ENCODE measurements at regions not wholly inside any gene's neighbourhood (a gene's known extent, or its start where the extent isn't known, plus 50 kb on each side); places are given as distances from the start of the nearest gene placed in this dataset.
"Not testable (repeated sequence)": the region's sequence is repeated elsewhere in the genome, so short reads cannot be mapped to it uniquely, and the experiment has no call there.

DNA sequence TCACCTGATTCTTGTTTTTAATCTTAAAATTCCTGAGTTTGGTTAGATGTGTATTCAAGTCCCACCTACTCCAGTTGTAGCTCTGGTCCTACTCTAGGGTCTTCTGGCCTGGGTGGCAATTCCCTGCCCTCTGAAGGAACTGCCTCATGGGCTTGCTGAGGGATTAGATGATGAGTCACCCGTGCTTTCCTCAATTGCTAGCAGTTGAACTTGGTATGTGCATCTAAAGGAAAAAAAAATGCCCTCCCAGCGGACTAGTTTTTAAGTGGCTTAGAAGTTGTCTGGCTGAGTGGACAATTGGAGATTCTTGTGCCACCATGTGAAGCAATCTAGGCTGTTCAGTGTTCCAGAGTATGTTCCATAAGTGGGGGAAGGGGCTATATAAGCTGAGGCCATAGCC is 127.0 kb downstream of the CCNG2 start:
- H3K4me3 ChIP-seq = no peak overlapping the region
- no peak for DNase-seq
- TF ChIP-seq POLR2AphosphoS5 (IDR thresholded peaks at IDR 0.05) = no peak
- no peaks in the 10 kb centered on the region for H3K27me3 ChIP-seq (replicated peaks in 1 of 7)
- H3K9me3 ChIP-seq = peaks cover 0 to 4% (median 0%) of the 10 kb centered on the region in 8 donors
- H3K4me1 ChIP-seq = no peaks in the 10 kb centered on the region
- H3K36me3 ChIP-seq = no peaks in the 10 kb centered on the region
- intact Hi-C loops (cut with DNase I; ENCODE audit: low total_unique reads) = no loop called here
- no peak overlapping the region for H3K27ac ChIP-seq
- WGBS, 5 donors = 0 to 78% (median 65%) methylated on average over 2 of the region's 2 CpGs

DNA sequence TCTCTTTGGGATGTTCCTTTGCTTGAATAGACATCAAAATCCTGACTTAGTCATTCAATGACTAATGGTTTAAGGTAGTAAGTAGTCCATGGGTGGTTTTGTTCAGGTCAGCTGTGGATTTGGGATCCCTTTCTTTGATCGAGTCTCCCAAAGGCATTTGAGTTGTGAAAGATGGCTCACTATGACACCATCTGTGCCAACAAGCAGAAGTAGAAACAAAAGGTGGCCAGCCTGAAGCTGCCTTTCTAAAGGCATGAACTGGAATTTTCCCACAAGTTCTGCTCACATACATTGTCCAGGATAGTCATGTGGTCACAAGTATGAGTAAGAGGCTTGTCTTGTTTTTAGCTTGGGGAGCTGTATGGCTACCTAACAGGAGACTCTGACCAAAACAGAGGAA is 129.9 kb downstream of the CCNG2 start:
- Histone ChIP-seq H3K4me3 (no peak overlapping the region), H3K36me3 (no peaks in the 10 kb centered on the region), H3K27ac (no peak overlapping the region), H3K27me3 (replicated peaks in 1 of 7) (no peaks in the 10 kb centered on the region), H3K4me1 (no peaks in the 10 kb centered on the region), H3K9me3 (no peaks in the 10 kb centered on the region)
- DNase-seq = no peak
- intact Hi-C loops (cut with DNase I; ENCODE audit: low total_unique reads) = no loop called here
- 90 to 100% (median 96%) methylated on average over 1 of the region's 1 CpG for WGBS, 5 donors
- no peak for TF ChIP-seq POLR2AphosphoS5 (IDR thresholded peaks at IDR 0.05)
- TF ChIP-seq, protein P1, sequence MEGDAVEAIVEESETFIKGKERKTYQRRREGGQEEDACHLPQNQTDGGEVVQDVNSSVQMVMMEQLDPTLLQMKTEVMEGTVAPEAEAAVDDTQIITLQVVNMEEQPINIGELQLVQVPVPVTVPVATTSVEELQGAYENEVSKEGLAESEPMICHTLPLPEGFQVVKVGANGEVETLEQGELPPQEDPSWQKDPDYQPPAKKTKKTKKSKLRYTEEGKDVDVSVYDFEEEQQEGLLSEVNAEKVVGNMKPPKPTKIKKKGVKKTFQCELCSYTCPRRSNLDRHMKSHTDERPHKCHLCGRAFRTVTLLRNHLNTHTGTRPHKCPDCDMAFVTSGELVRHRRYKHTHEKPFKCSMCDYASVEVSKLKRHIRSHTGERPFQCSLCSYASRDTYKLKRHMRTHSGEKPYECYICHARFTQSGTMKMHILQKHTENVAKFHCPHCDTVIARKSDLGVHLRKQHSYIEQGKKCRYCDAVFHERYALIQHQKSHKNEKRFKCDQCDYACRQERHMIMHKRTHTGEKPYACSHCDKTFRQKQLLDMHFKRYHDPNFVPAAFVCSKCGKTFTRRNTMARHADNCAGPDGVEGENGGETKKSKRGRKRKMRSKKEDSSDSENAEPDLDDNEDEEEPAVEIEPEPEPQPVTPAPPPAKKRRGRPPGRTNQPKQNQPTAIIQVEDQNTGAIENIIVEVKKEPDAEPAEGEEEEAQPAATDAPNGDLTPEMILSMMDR (IDR thresholded peaks at IDR 0.05 in 8 of 11, conservative IDR thresholded peaks at IDR 0.05 in 3 of 11) = no peak
- no peak for TF ChIP-seq POLR2A (IDR thresholded peaks at IDR 0.05)

DNA sequence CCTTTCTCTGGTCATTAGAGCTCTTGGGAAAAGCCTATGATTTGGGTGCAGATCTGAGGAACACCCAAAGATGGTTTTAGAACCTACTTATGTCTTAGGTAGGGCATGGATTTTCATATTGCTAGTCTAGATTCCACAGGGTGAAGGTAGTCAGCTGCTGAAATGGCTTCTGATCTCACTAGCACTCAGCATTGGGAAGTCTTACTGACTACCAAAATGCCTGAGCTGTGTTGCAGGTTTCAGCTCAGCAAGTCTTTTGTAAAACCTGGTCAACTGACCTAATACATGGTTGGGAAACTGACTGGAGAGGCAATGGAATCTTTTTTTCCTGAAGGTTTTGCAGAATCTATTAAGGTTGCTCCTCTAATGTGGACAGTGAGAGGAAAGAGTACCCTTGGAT is 136.4 kb downstream of the CCNG2 start:
- intact Hi-C loops (cut with DNase I; ENCODE audit: low total_unique reads) = no loop called here
- Histone ChIP-seq H3K27me3 (replicated peaks in 1 of 7) (no peaks in the 10 kb centered on the region), H3K36me3 (no peaks in the 10 kb centered on the region), H3K4me1 (no peaks in the 10 kb centered on the region), H3K27ac (no peak overlapping the region), H3K4me3 (no peak overlapping the region), H3K9me3 (peaks cover 0 to 14% (median 6%) of the 10 kb centered on the region in 8 donors)
- TF ChIP-seq POLR2AphosphoS5 (IDR thresholded peaks at IDR 0.05) = no peak
- no peak for TF ChIP-seq POLR2A (IDR thresholded peaks at IDR 0.05)
- TF ChIP-seq, protein P1 (IDR thresholded peaks at IDR 0.05 in 8 of 11, conservative IDR thresholded peaks at IDR 0.05 in 3 of 11) = no peak
- no peak for DNase-seq

DNA sequence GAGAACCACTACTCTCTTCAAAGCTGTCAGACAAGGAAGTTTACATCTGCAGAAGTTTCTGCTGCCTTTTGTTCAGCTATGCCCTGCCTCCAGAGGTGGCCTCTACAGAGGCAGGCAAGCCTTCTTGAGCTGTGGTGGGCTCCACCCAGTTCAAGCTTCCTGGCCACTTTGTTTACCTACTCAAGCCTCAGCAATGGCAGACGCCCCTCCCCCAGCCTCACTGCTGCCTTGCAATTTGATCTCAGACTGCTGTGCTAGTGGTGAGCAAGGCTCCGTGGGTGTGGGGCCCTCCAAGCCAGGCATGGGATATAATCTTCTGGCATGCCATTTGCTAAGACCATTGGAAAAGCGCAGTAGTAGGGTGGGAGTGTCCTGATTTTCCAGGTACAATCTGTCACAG is 144.0 kb downstream of the CCNG2 start:
- H3K4me1 ChIP-seq; intact Hi-C loops (cut with DNase I; ENCODE audit: low total_unique reads); H3K4me3 ChIP-seq; H3K27me3 ChIP-seq (replicated peaks in 1 of 7); H3K27ac ChIP-seq; DNase-seq; H3K9me3 ChIP-seq; H3K36me3 ChIP-seq: not testable (repeated sequence)
- WGBS, 5 donors = 46 to 76% (median 54%) methylated on average over 3 of the region's 3 CpGs

DNA sequence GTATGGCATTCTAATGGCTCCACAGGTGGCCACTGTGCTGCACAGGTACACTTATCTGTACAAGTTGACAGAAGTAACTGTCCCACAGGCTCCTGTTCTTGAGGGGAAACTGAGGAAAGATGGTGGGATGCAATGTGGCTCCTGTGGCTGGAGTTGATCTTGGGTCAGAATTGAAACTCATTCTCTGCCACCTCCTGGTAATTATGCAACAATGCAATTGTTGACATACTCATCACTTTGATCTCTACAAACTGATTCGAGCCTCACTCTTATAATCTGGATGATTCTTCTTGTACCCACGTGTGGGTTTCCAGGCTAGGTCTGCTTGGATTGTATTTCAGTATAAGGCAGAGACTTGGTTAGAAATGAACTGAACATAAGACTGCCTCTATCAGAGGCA is 148.8 kb downstream of the CCNG2 start:
- no peaks in the 10 kb centered on the region for H3K4me1 ChIP-seq
- intact Hi-C loops (cut with DNase I; ENCODE audit: low total_unique reads) = no loop called here
- TF ChIP-seq, protein P1 (IDR thresholded peaks at IDR 0.05 in 8 of 11, conservative IDR thresholded peaks at IDR 0.05 in 3 of 11) = no peak
- TF ChIP-seq POLR2A (IDR thresholded peaks at IDR 0.05) (no peak), POLR2AphosphoS5 (IDR thresholded peaks at IDR 0.05) (no peak)
- no peaks in the 10 kb centered on the region for H3K36me3 ChIP-seq
- H3K4me3 ChIP-seq = no peak overlapping the region
- WGBS, 5 donors = 43 to 64% (median 61%) methylated on average over 2 of the region's 2 CpGs
- peaks cover 0 to 8% (median 0%) of the 10 kb centered on the region in 7 donors for H3K27me3 ChIP-seq (replicated peaks in 1 of 7)
- no peak overlapping the region for H3K27ac ChIP-seq
- peaks cover 0 to 4% (median 0%) of the 10 kb centered on the region in 8 donors for H3K9me3 ChIP-seq
- DNase-seq = no peak

All from spleen (tissue), 11 donors.